Left ventricle myocardium inferior (tissue), 1 donor: ENCODE measurements at regions not wholly inside any gene's neighbourhood (a gene's known extent, or its start where the extent isn't known, plus 50 kb on each side); places are given as distances from the start of the nearest gene placed in this dataset.

Experiments
- DNase-seq: peaks from one replicate; pipeline ENCODE4 v3.0.0-alpha.2; 2020
- H3K27ac ChIP-seq: fragments of 200-600 bp; replicated peaks from 2 replicates; pipeline ENCODE4 v1.8.0; 2021
- H3K27me3 ChIP-seq: fragments of 200-600 bp; 2 replicates; pipeline ENCODE4 v1.8.0; 2021; ENCODE audit warnings: low read depth
- H3K36me3 ChIP-seq: fragments of 200-600 bp; 2 replicates; pipeline ENCODE4 v1.8.0; 2021
- H3K4me1 ChIP-seq: fragments of 200-600 bp; 2 replicates; pipeline ENCODE4 v1.8.0; 2021
- H3K4me3 ChIP-seq: fragments of 200-600 bp; 2 replicates; pipeline ENCODE4 v1.8.0; 2021; ENCODE audit warnings: mild to moderate bottlenecking, moderate library complexity
- H3K9me3 ChIP-seq: fragments of 200-600 bp; replicated peaks from 2 replicates; pipeline ENCODE4 v1.8.0; 2021
- CTCF ChIP-seq: fragments of 200-600 bp; IDR thresholded peaks from 2 replicates; pipeline ENCODE4 v1.8.0; 2021; ENCODE audit warnings: antibody characterized with exemption, mild to moderate bottlenecking, borderline replicate concordance
- intact Hi-C: fragments of 100-400 bp; cut with micrococcal nuclease; formaldehyde crosslinking; loops from one replicate; pipeline ENCODE4 v1.11.0; 2022
- donor health status: DM: no; HTN: yes; CAD: no; lungs with severe emphysema.

DNA sequence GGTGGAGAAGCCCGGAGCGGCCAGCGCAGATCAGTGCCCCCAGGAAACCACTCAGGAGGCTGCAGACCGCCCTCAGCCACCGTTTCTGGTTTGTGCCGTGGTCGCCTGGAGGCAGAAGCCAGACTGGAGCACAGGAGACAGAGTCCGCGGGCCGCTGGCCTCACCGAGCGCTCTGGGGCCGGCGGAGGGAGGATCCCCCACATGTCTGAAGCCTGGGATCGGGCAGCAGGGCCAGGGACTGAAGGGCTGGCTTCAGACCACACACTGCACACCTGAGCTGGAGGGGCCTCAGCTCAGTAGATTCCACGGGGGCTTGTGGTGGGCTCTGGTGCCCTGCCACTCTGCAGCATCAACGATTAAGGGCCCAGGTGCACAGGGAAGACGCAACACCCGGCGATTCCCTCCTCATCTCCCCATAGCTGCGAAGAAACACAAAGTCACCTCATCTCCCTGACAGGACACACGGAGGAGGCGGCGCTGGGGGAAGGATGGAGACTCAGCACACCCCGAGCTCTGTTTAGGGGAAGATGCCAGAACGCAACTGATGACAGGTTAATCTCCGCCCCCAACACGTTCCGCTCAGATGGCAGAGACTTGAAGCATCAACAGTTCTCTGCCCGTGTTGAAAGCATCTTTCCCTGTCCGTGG, 408.1 kb downstream of the GALR1 start:
- Histone ChIP-seq H3K27me3 (peaks cover 70% of the 10 kb centered on the region), H3K36me3 (no peaks in the 10 kb centered on the region), H3K4me3 (no peak overlapping the region), H3K4me1 (no peaks in the 10 kb centered on the region), H3K27ac (no peak overlapping the region), H3K9me3 (peaks cover 8% of the 10 kb centered on the region)
- no peak for DNase-seq
- intact Hi-C loops, result no loop called here
- TF ChIP-seq CTCF, result no peak

DNA sequence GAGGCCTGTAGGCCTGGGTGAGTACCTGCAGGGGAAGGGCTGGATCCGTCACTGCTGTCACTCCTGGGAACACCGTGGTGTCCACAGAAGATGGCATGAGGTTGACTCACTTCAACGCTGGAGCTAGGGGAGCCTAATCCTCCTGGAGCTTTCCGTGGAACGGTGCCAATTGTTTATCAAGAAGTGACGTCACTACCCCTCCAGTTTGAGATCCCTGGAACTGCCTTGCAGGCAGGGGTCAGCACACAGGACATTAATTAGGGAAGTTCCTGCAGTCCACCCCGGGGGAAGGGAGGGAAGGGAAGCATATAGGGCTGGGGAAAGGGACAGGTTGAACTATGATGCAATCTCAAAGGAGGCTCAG, 408.6 kb downstream of the GALR1 start:
- TF ChIP-seq CTCF, result no peak
- intact Hi-C loops, result no loop called here
- H3K4me1 ChIP-seq, result no peaks in the 10 kb centered on the region

DNA sequence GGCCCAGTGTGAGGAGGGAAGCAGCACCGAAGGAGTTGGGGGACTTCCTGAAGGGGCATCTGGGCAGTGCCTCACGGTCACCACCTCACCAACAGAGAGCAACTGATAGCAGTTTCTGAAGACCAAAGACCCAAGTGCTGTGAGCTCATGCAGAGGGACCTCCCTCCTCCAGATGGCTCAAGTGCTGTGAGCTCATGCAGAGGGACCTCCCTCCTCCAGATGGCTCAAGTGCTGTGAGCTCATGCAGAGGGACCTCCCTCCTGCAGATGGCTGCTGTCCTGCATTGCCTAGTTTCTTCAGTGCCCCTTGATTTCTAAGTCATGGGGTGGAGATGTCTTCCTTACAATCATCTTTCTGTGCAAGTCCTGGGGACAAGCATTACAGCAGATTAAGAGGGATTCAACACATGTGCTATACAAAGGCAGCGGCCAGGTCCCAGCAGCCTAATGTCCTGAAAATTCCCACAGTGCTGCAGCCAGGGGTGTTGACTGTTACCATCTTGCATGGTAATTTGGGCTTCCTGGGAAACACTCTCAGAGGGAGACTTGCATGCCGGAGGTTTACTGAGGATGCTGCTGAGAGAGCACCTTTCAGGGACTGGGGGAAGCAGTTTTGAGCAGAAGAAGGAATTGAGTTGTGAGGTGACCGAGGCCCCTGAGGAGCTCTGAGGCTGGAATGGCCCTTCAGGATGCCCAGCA, 409.3 kb downstream of the GALR1 start:
- H3K9me3 ChIP-seq, result peaks cover 10% of the 10 kb centered on the region
- no peak for TF ChIP-seq CTCF
- H3K4me1 ChIP-seq, result no peaks in the 10 kb centered on the region
- no peak overlapping the region for H3K27ac ChIP-seq
- peaks cover 61% of the 10 kb centered on the region for H3K27me3 ChIP-seq
- no peaks in the 10 kb centered on the region for H3K36me3 ChIP-seq
- intact Hi-C loops, result no loop called here
- no peak for DNase-seq
- no peak overlapping the region for H3K4me3 ChIP-seq

More for the DNA sequence above, 408.6 kb downstream of the GALR1 start:
- Histone ChIP-seq H3K9me3 (peaks cover 10% of the 10 kb centered on the region), H3K27ac (no peak overlapping the region), H3K4me3 (no peak overlapping the region), H3K36me3 (no peaks in the 10 kb centered on the region), H3K27me3 (peaks cover 67% of the 10 kb centered on the region)
- no peak for DNase-seq

DNA sequence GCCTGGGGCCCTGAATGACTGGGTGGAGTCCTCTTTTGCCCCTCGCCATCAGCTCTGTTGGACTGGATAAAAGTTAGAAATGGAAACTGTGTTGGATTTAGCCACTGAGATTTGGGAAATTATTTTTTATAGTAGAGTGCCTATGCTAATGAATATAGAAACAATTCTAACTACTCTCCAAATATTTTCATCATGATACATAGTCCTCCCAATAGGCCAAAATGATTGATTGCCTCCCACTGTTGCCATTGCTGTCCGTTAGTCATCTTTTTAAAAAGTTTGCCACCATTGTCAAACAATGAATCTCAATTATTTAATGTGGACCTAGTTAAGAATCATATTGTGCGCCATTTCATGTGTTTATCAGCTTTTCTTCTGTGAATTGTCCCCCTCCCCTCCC, 417.0 kb downstream of the GALR1 start:
- no peak for DNase-seq
- peaks cover 10% of the 10 kb centered on the region for H3K9me3 ChIP-seq
- H3K4me1 ChIP-seq, result no peaks in the 10 kb centered on the region
- no peak overlapping the region for H3K27ac ChIP-seq
- no peak for TF ChIP-seq CTCF
- H3K4me3 ChIP-seq, result no peak overlapping the region
- H3K36me3 ChIP-seq, result no peaks in the 10 kb centered on the region
- intact Hi-C loops, result no loop called here
- peaks cover 19% of the 10 kb centered on the region for H3K27me3 ChIP-seq

DNA sequence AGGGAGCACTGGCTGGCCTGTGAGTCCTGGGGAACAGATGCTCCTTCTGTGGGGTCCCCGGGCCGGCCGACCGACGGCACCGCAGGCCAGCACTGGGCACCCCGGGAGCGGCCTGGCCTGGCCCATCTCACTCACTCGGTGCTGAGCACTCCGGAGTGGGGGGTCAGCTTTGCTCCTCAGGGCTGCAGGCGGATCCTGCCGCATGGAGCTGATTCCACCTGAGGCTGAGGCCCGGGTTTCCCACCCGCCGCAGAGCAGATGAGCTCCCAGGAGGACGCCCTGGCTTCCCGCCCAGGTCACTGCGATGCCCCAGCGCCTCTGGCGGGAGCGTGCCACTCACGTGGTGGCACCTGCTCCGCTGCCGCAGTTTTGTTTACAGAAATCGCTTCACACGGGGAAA, 418.6 kb downstream of the GALR1 start:
- peaks cover 29% of the 10 kb centered on the region for H3K27me3 ChIP-seq
- TF ChIP-seq CTCF, result no peak
- intact Hi-C loops, result no loop called here
- no peak overlapping the region for H3K4me3 ChIP-seq
- H3K27ac ChIP-seq, result no peak overlapping the region
- H3K9me3 ChIP-seq, result no peaks in the 10 kb centered on the region
- DNase-seq, result no peak
- H3K4me1 ChIP-seq, result no peaks in the 10 kb centered on the region
- no peaks in the 10 kb centered on the region for H3K36me3 ChIP-seq
